Uterus (tissue), 2 donors: ENCODE measurements at regions not wholly inside any gene's neighbourhood (a gene's known extent, or its start where the extent isn't known, plus 50 kb on each side); places are given as distances from the start of the nearest gene placed in this dataset.

ENCODE experiments used
- POLR2A ChIP-seq, 2 donors: fragments of 450-650 bp; IDR thresholded peaks; one replicate each; pipeline ENCODE4 v1.6.1; 2016; ENCODE audit warnings: antibody characterized with exemption in 2 of 2, mild to moderate bottlenecking in 1 of 2, moderate library complexity in 1 of 2
- TF ChIP-seq, protein P1 (sequence below), 4 experiments: fragments of 200-600 bp in 2 of 4; fragments of 450-650 bp in 2 of 4; sonication (generic) in 2 of 4; IDR thresholded peaks; one replicate each; pipeline ENCODE4 v1.5.1; 2016 to 2019; ENCODE audit warnings: antibody characterized with exemption in 4 of 4, mild to moderate bottlenecking in 2 of 4, moderate library complexity in 1 of 4

DNA sequence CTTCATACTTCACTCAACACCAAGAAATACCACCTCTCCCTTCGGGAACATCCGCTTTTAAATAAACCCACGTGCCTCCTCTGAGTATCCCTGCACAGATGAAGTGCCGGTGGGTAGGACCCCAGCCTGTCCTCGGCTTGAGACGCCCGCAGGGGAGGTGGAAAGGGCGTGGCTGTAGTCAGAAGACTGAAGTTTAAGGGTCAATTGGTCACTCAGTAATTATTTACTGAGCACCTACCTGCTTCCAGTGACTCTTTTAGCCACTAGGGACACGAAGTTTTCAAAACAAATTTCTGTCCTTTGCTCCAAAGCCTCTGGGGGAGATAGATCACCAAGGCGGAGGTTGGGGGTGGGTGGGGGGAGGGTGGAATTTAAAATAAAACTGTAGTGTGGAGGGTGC lies 309.4 kb downstream of the VRK1 start:
- TF ChIP-seq, protein P1, sequence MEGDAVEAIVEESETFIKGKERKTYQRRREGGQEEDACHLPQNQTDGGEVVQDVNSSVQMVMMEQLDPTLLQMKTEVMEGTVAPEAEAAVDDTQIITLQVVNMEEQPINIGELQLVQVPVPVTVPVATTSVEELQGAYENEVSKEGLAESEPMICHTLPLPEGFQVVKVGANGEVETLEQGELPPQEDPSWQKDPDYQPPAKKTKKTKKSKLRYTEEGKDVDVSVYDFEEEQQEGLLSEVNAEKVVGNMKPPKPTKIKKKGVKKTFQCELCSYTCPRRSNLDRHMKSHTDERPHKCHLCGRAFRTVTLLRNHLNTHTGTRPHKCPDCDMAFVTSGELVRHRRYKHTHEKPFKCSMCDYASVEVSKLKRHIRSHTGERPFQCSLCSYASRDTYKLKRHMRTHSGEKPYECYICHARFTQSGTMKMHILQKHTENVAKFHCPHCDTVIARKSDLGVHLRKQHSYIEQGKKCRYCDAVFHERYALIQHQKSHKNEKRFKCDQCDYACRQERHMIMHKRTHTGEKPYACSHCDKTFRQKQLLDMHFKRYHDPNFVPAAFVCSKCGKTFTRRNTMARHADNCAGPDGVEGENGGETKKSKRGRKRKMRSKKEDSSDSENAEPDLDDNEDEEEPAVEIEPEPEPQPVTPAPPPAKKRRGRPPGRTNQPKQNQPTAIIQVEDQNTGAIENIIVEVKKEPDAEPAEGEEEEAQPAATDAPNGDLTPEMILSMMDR (IDR thresholded peaks at IDR 0.05) = no peak
- no peak for TF ChIP-seq POLR2A (IDR thresholded peaks at IDR 0.05)
